HepG2 (cell line): ENCODE measurements at regions not wholly inside any gene's neighbourhood (a gene's known extent, or its start where the extent isn't known, plus 50 kb on each side); places are given as distances from the start of the nearest gene placed in this dataset.

ENCODE experiments used
- ATAC-seq: fragments of 200-7000 bp; cut with Tn5 transposase; 3 replicates; pipeline ENCODE4 v1.9.1; 2020; ENCODE audit warnings: mild to moderate bottlenecking, moderate library complexity
- BruUV-seq: library from RNA; stranded (reverse); fragments of 400-500 nt; replicated peaks from 2 replicates; lab custom pipeline; 2021; lab: Mats Ljungman, UMichigan
- CTCF ChIA-PET: fragments of 300-600 bp; formaldehyde crosslinking; extraction: SDS; loops from one replicate; lab custom pipeline; 2021; ENCODE audit warnings: low total read pairs, inconsistent platforms, low intra/inter-chr PET ratio; lab: Yijun Ruan, JAX
- POLR2A ChIA-PET: fragments of 350-600 bp; sonication (Branson Sonifier 250); formaldehyde crosslinking; loops from one replicate; lab custom pipeline; 2020; ENCODE audit warnings: antibody characterized with exemption, inconsistent platforms; lab: Yijun Ruan, JAX
- DNase-seq: peaks from one replicate; pipeline ENCODE4 v3.0.0-alpha.2; 2015; ENCODE audit warnings: low spot score
- FAIRE-seq: peaks from 3 replicates; lab custom pipeline; 2011; peaks lifted over from hg19 to GRCh38; lab: Jason Lieb, UNC
- H2AFZ ChIP-seq: one replicate; pipeline ENCODE4 v1.6.1; 2011; ENCODE audit warnings: low read length, inconsistent platforms
- H3K27ac ChIP-seq: fragments of 300-600 bp; 3 replicates; pipeline ENCODE4 v1.8.0; 2011; ENCODE audit warnings: mixed run types, mild to moderate bottlenecking, mixed read lengths, low read length, inconsistent platforms; ENCODE audit not compliant: insufficient read depth; ENCODE audit errors: extremely low read length
- H3K27me3 ChIP-seq, 2 experiments: fragments of 200-600 bp in 1 of 2; 2 replicates in 1 of 2; 3 replicates in 1 of 2; pipeline versions ENCODE4 v1.6.0 to v1.8.0; 2011; ENCODE audit warnings: low read length in 2 of 2, mild to moderate bottlenecking in 2 of 2, moderate library complexity in 2 of 2, inconsistent platforms in 1 of 2; ENCODE audit not compliant: insufficient read depth in 2 of 2, control insufficient read depth in 1 of 2
- H3K36me3 ChIP-seq, 2 experiments: fragments of 200-600 bp in 1 of 2; replicated peaks in 1 of 2; 2 replicates in 1 of 2; 3 replicates in 1 of 2; pipeline versions ENCODE4 v1.5.1 to v1.8.0; 2011; ENCODE audit warnings: low read length in 2 of 2, inconsistent platforms in 1 of 2; ENCODE audit not compliant: insufficient read depth in 2 of 2, control insufficient read depth in 1 of 2
- H3K4me1 ChIP-seq: 2 replicates; pipeline ENCODE4 v1.5.1; 2012; ENCODE audit warnings: low read length, inconsistent platforms; ENCODE audit not compliant: insufficient read depth
- H3K4me2 ChIP-seq: 2 replicates; pipeline ENCODE4 v1.6.0; 2011; ENCODE audit warnings: low read depth, low read length, inconsistent platforms
- H3K4me3 ChIP-seq, 3 experiments: fragments of 200-600 bp in 1 of 3; sonication (generic), shearing (Covaris generic) in 1 of 3; replicated peaks in 1 of 3; 2 replicates each; pipeline ENCODE4 v1.5.1; 2011 to 2016; ENCODE audit warnings: low read length in 3 of 3, inconsistent platforms in 2 of 3, low read depth in 2 of 3, mild to moderate bottlenecking in 2 of 3, control low read depth in 1 of 3, mixed read lengths in 1 of 3; ENCODE audit not compliant: insufficient read depth in 1 of 3
- H3K79me2 ChIP-seq: one replicate; pipeline ENCODE4 v1.6.1; 2011; ENCODE audit warnings: low read length, inconsistent platforms; ENCODE audit not compliant: insufficient read depth
- H3K9ac ChIP-seq: 2 replicates; pipeline ENCODE4 v1.6.0; 2011; ENCODE audit warnings: mild to moderate bottlenecking, low read depth, low read length, inconsistent platforms; ENCODE audit not compliant: insufficient read depth
- H3K9me3 ChIP-seq: 2 replicates; pipeline ENCODE4 v1.5.1; 2012; ENCODE audit warnings: mild to moderate bottlenecking, low read length
- H4K20me1 ChIP-seq: 2 replicates; pipeline ENCODE4 v1.6.0; 2011; ENCODE audit warnings: inconsistent platforms, mild to moderate bottlenecking, low read length, moderate library complexity; ENCODE audit not compliant: insufficient read depth
- MNT ChIP-seq: fragments of 450-650 bp; IDR thresholded peaks from 2 replicates; pipeline ENCODE4 v1.6.1; 2016
- NCOA2 ChIP-seq: sonication (generic); formaldehyde crosslinking; IDR thresholded peaks from 2 replicates; pipeline ENCODE4 v1.8.0; 2022; ENCODE audit warnings: inconsistent platforms
- RBFOX2 ChIP-seq: fragments of 200-400 bp; formaldehyde crosslinking; IDR thresholded peaks from 2 replicates; pipeline ENCODE4 v1.6.1; 2017; ENCODE audit warnings: low read depth, mild to moderate bottlenecking, low read length
- ZC3H4 ChIP-seq: sonication (generic); formaldehyde crosslinking; IDR thresholded peaks from 2 replicates; pipeline ENCODE4 v1.4.0; 2020; ENCODE audit warnings: missing genetic modification reagents, borderline replicate concordance
- ZNF382 ChIP-seq: sonication (generic); formaldehyde crosslinking; IDR thresholded peaks from 2 replicates; pipeline ENCODE4 v1.5.0; 2020; ENCODE audit warnings: missing genetic modification reagents, mild to moderate bottlenecking, borderline replicate concordance
- ZNF609 ChIP-seq: sonication (generic); formaldehyde crosslinking; IDR thresholded peaks from 2 replicates; pipeline ENCODE4 v1.4.0; 2020; ENCODE audit warnings: mild to moderate bottlenecking, missing genetic modification reagents, borderline replicate concordance
- ZXDC ChIP-seq: sonication (generic); formaldehyde crosslinking; IDR thresholded peaks from 2 replicates; pipeline ENCODE4 v1.5.0; 2020; ENCODE audit warnings: mild to moderate bottlenecking, missing genetic modification reagents
- WGBS: methylation state at CpG from one replicate; pipeline ENCODE4 v1.1.6; 2017; ENCODE audit warnings: low lambda C conversion rate; 5-methylcytosine and 5-hydroxymethylcytosine counted together
- in situ Hi-C: cut with HindIII; loops from 2 replicates; pipeline ENCODE4 v1.10.0; 2017; ENCODE audit warnings: low pct_unique_long_range_greater_than_20kb; ENCODE audit not compliant: extremely low pct_ligation_motif_present
- intact Hi-C: fragments of 100-400 bp; cut with micrococcal nuclease; formaldehyde crosslinking; loops from one replicate; pipeline ENCODE4 v1.10.0; 2022; ENCODE audit not compliant: unreplicated experiment

- no peak for TF ChIP-seq ZNF382 (CRISPR knock-in tag)
- TF ChIP-seq ZXDC: no peak
- TF ChIP-seq RBFOX2: no peak
Observed at GRCh38 chr10:1911771-1912170, 174.4 kb upstream of the ADARB2 start (continued).

GRCh38 chr10:1903982-1904381 is 166.7 kb upstream of the ADARB2 start:
- Histone ChIP-seq H3K9me3 (no peaks in the 10 kb centered on the region), H3K79me2 (no peaks in the 10 kb centered on the region), H2AFZ (no peak overlapping the region), H4K20me1 (no peaks in the 10 kb centered on the region), H3K4me1 (no peaks in the 10 kb centered on the region), H3K4me2 (no peak overlapping the region), H3K36me3 (no peaks in the 10 kb centered on the region)
- POLR2A ChIA-PET: no interaction called here
- DNase-seq (no peak), ATAC-seq (no peak), FAIRE-seq (no peak)
- TF ChIP-seq NCOA2 (CRISPR knock-in tag) (no peak), ZNF609 (CRISPR knock-in tag) (no peak), MNT (peak; percentile 92), ZC3H4 (CRISPR knock-in tag) (no peak)
- TF ChIP-seq, all 625 proteins: peak for 1
- no peak overlapping the region for H3K27ac ChIP-seq
- WGBS: 0% methylated on average over 4 of the region's 4 CpGs
- in situ Hi-C loops (no loop called here), intact Hi-C loops (no loop called here)
- CTCF ChIA-PET: no interaction called here
- no peaks in the 10 kb centered on the region for H3K27me3 ChIP-seq
- no peak overlapping the region for H3K4me3 ChIP-seq
- no peak overlapping the region for H3K9ac ChIP-seq
- no TSS peak for BruUV-seq
